Amniotic epithelial cell (primary cell): ENCODE measurements at regions not wholly inside any gene's neighbourhood (a gene's known extent, or its start where the extent isn't known, plus 50 kb on each side); places are given as distances from the start of the nearest gene placed in this dataset.

Experiments
- DNase-seq: peaks from one replicate; pipeline ENCODE4 v3.0.0-alpha.2; 2010; ENCODE audit warnings: low read depth

DNA sequence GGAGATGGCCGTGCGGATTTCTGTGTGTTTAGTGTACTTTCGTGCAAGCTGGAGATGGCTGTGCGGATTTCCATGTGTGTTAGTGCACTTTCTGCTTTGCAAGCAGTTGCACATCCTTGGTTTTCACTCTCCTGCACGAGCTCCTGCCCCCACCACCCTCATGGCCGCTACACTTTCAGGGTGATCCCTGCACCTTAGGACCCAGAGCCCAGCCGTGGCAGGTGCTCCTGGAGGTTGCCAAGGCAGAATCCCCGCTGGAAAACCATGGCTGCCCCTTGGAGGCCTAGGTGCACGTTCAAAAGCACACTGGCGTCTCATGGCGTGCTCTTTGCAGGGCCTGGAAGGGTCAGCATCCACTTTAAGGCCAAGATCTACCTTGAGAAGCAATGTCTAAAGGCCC is 311.0 kb upstream of the TNRC6C start:
- DNase-seq, result no peak

DNA sequence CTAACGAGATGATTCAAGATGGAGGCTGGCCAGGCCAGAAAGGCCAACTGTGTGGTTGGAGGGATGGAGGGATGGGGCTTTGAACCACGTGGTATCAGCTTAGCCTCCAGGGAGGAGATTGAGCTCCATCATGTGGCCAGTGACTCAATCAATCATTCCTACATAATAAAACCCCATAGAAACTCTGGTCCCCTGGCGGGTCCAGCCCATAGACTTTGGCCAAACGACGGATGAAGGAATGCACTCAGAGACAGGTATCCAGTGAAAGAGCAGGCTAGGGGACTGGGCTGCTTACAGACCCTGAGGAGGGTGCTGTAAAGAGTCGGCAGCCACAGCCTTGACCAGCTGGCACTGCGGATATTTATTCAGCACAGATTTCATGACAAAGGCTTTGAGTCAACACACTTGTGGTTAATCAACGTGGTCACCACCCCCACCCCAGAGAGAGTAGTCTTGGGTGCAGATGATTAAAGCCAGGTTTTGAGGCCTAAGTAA is 308.7 kb upstream of the TNRC6C start:
- peak; percentile 12 for DNase-seq

DNA sequence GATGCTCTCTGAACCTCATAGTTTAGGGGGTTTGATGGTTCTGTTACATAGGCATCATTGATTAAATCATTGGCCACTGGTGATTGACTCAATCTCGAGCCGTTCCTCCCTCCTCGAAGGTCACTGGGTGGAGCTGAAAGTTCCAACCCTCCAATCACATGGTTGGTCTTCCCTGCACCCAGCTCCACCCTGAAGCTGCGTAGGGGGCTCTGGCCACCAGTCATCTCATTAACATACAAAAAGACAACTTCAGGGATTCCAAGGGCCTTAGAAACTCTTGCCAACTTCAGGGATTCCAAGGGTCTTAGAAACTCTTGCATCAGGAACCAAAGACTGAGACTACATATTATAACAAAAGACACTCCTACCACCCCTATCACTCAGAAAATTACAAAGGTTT is 306.5 kb upstream of the TNRC6C start:
- DNase-seq, result no peak

GRCh38 chr17:77654296-77654695 is 304.2 kb upstream of the TNRC6C start:
- no peak for DNase-seq

DNA sequence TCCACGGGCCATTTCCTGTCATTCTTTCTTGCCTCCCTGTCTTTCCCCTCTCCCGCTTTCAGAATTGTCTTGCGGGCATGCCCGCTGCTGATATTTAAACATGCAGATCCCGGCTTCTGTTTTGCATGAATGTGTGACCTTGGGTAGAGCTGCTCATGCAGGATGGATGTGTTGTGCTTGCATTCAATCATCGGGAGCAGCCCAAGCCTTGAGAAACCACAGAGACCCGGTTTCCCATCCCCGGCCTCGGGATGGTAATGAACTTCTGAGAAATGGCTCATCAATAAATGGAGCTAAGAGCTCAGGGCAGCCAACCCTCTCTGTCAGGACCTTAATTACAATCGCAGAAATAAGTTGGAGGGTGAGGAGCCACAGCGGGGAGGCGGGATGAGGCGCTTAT is 303.7 kb upstream of the TNRC6C start:
- DNase-seq, result no peak

GRCh38 chr17:77656054-77656453 is 302.4 kb upstream of the TNRC6C start:
- DNase-seq, result no peak

- no peak for DNase-seq
Observed at GRCh38 chr17:77657839-77658238, 300.7 kb upstream of the TNRC6C start.

- no peak for DNase-seq
Observed at GRCh38 chr17:77660524-77660923, 298.0 kb upstream of the TNRC6C start.

GRCh38 chr17:77662833-77663232 is 295.7 kb upstream of the TNRC6C start:
- no peak for DNase-seq

- DNase-seq, result no peak
Observed at GRCh38 chr17:77664097-77664729, 294.3 kb upstream of the TNRC6C start.

DNA sequence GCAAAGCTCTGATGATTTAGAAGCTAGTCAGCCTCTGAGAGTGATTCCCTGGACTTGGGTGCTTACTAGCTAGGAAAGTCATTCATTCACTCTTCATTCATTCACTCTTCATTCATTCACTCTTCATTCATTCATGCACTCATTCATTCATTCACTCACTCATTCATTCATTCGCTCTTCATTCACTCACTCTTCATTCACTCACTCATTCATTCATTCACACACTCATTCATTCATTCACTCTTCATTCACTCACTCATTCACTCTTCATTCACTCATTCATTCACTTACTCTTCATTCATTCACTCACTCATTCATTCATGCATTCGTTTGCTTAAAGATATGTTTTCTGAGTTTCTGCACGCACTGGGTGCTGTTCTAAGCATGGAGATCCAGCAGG is 292.7 kb upstream of the TNRC6C start:
- DNase-seq, result peak; percentile 5

DNA sequence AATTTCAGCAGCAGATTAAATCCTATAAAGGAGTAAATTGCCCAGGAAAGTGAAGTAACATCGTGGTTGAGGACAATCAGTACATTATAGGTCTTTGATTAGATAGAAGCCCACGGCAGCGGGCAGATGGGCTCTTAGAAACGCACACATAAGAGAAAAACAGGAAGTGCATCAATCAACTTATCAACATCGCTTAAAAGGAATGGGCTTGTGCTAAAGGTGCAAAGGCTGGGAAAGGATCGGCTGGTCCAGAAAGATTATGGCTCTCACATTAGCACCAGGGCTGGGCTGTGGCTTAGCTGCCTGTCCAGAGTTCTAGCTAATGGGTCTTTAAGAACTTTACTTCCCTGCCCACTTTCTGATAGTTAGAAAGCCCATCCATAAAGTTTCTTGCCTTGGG is 292.0 kb upstream of the TNRC6C start:
- no peak for DNase-seq

DNA sequence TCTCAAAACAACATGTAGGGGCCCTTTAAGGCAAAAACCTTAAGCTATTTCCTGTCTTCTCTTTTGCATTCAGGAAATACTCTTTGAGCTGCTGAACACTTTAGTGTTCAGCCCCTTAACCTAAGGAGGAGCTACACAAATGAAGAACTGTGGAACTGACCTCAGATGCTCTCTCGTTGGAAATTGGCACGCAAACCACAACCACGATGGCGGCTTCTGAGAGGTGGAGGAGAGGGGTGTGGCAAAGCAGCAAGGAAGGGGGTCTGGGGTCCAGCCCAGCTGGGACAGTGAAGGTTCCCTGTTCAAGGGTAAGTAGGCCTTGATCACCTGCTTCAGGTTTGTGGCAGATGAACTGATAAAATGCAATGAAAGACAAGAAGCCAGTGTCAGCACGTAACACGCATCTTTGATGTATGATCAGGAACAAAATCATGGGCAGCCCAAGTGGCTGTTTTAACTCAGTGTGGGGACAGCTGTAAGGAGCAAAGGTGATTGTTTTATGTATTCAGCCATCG is 291.6 kb upstream of the TNRC6C start:
- no peak for DNase-seq

GRCh38 chr17:77667478-77667877 is 291.0 kb upstream of the TNRC6C start:
- DNase-seq, result no peak

DNA sequence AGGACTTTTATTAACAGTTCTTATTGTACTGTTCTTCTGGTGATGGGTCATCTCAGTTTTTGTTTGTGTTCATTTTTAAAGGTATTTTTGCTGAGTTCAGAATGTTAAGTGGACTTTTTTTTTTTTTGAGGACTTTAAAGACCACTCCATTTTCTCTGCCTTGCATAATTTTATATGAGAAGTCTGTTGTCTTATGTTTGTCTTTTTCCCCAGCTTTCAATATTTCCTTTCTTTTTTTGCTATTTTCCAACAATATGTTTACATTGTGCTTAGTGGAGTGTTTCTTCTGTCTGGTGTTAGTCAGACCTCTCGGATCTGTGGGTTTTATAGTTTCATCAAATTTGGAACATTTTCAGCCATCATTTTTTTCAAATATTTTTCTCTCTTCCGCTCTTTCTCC is 290.0 kb upstream of the TNRC6C start:
- DNase-seq, result no peak

GRCh38 chr17:77670173-77670572 is 288.3 kb upstream of the TNRC6C start:
- peak; percentile 15 for DNase-seq

- no peak for DNase-seq
Observed at GRCh38 chr17:77674358-77674757, 284.1 kb upstream of the TNRC6C start.

DNA sequence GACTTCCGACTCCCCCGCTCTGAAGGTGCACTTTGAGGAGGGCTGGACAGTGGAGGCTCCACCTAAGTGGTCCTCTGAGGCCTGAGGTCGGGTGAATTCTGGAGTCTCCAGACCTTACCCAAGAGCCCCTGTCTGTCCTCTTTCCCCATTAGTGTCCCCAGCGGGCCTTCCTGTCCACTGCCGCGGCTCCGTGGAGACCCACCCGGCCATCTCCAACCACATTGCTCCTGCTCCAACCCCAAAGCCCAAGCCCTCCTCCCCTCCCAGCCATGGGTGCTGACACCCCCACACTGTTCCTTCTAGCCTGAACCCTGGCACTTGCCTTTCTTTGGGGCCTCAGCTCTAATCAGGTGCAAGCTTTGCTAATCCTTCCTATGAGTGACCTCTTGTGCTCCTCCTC is 283.1 kb upstream of the TNRC6C start:
- no peak for DNase-seq

DNA sequence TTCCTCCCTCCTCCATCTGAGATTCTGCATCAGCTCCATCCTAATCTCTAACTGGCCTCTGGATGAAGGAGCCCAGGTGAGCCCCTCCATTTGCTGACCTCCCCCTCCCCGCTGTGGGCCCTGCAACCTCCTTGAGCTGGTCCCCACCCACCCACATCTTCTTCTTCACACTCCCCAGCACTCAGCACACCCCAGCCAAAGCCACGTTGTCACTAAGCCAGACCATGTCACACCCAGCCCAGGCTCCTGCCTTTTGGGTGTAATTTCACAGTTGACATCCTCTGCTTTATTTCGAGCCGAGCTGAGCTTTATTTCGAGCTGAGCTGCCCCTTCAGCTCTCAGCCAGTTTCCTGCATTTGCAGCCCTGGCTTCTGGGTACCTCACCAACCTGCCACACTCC is 282.7 kb upstream of the TNRC6C start:
- no peak for DNase-seq

DNA sequence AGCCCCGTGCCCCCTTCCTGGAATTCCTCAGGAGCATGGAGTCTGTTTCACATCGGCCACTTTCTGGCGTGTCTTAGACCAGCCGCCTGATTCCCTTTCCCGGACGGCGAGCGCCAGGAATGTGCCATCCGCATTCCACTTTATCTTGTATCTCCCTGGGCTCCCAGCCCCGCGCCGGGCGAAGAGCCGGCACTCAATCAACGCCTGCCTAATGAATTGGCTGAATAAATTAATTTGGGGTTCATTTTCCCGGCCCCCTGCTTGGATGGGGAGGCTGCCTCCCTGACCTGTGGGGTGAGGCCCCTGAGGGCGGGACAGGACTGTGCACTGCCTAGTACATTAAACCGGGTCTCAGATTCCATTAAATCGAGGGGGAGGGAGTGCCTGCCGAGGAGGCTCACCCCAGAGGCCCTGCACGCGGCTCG is 282.3 kb upstream of the TNRC6C start:
- DNase-seq, result no peak

GRCh38 chr17:77677211-77677610 is 281.3 kb upstream of the TNRC6C start:
- no peak for DNase-seq

DNA sequence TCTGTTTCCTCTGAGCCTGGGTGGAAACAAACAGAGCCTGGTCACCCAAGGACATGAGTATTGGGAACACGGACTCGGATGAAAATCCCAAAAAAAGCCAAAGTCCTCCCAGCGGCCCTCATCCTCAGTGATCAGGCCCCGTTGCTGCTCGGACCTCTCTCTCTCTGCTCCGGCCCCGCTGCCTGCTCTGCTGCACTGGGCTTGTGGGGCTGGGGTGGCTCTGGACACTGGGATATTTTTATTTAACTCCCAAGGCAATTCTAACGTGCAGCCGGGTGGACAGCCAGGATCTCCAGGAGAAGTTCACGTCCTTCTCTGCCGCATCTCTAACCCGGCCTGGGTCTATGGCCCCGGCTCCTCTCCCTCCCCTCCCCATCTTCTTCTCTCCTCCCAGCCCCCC is 280.9 kb upstream of the TNRC6C start:
- DNase-seq, result no peak

DNA sequence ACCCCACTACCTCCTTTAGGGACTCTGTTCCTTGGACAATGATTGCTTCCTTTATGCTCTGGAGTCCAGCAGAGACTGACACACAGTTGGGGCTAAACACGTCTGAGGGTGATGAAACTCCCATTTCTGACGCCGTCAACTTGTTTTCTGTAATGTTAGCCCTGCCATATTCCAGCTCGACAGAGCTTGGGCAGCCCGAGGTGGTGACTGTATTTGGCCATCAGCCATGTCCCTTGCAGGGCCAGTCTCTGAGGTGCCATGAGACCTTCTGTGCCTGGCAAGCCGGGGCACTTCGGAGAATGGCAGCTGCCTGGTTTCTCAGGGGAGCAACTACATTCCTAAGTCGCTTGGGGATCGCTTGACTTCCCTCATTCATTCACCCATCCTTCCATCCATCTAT is 278.9 kb upstream of the TNRC6C start:
- DNase-seq, result no peak

- peak; percentile 45 for DNase-seq
Observed at GRCh38 chr17:77681861-77682260, 276.6 kb upstream of the TNRC6C start.
